ENCODE measurements at regions not wholly inside any gene's neighbourhood (a gene's known extent, or its start where the extent isn't known, plus 50 kb on each side); places are given as distances from the start of the nearest gene placed in this dataset.

- Histone ChIP-seq H3K4me2 (no peak overlapping the region), H3K4me3 (IDR thresholded peaks at IDR 0.05; ENCODE audit: insufficient read depth, low read depth, low read length) (no peak overlapping the region), H4K20me1 (ENCODE audit: insufficient read depth) (no peaks in the 10 kb centered on the region), H2AFZ (ENCODE audit: low read depth) (no peak overlapping the region), H3K27me3 (ENCODE audit: insufficient read depth, low read depth) (no peaks in the 10 kb centered on the region), H3K36me3 (ENCODE audit: insufficient read depth) (no peaks in the 10 kb centered on the region), H3K4me1 (ENCODE audit: low read depth, poor library complexity, severe bottlenecking) (no peaks in the 10 kb centered on the region), H3K27ac (no peak overlapping the region), H3K79me2 (ENCODE audit: insufficient read depth, low read depth) (no peaks in the 10 kb centered on the region), H3K9ac (no peak overlapping the region)
- no peak for TF ChIP-seq CTCF (conservative IDR thresholded peaks at IDR 0.05; ENCODE audit: low read depth, low read length)
Observed at GRCh38 chr3:24945563-24945962, 450.9 kb upstream of the THRB start.

DNA sequence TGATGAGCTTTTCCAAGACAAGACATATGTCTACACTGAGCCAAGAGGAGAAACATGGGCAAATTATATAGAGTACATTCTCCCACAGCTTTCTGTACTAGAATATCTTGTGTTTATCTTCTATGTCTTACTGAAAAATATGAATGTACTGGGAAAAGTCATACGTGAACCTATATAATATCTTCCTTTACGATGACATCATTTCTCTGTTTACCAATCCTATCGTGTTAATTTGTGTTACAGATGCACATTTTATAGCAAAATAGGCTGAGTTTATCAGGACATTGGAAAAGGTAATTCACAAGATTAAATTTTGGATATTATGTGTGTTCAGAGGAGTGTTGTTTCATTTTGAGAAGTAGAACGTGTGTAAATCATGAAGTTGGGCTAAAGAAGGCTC is 452.5 kb upstream of the THRB start:
- Histone ChIP-seq H3K79me2 (ENCODE audit: insufficient read depth, low read depth) (no peaks in the 10 kb centered on the region), H3K4me1 (ENCODE audit: low read depth, poor library complexity, severe bottlenecking) (no peaks in the 10 kb centered on the region), H3K4me3 (IDR thresholded peaks at IDR 0.05; ENCODE audit: insufficient read depth, low read depth, low read length) (no peak overlapping the region), H3K36me3 (ENCODE audit: insufficient read depth) (no peaks in the 10 kb centered on the region), H2AFZ (ENCODE audit: low read depth) (no peak overlapping the region), H4K20me1 (ENCODE audit: insufficient read depth) (no peaks in the 10 kb centered on the region), H3K4me2 (no peak overlapping the region), H3K27ac (no peak overlapping the region), H3K27me3 (ENCODE audit: insufficient read depth, low read depth) (no peaks in the 10 kb centered on the region), H3K9ac (no peak overlapping the region)
- TF ChIP-seq CTCF (conservative IDR thresholded peaks at IDR 0.05; ENCODE audit: low read depth, low read length), result no peak

- no peak for TF ChIP-seq CTCF (conservative IDR thresholded peaks at IDR 0.05; ENCODE audit: low read depth, low read length)
Observed at GRCh38 chr3:24951180-24951579, 456.5 kb upstream of the THRB start.

GRCh38 chr3:24952388-24952787 is 457.7 kb upstream of the THRB start:
- Histone ChIP-seq H3K9ac (no peak overlapping the region), H3K4me1 (ENCODE audit: low read depth, poor library complexity, severe bottlenecking) (no peaks in the 10 kb centered on the region), H3K4me3 (IDR thresholded peaks at IDR 0.05; ENCODE audit: insufficient read depth, low read depth, low read length) (no peak overlapping the region), H4K20me1 (ENCODE audit: insufficient read depth) (no peaks in the 10 kb centered on the region), H2AFZ (ENCODE audit: low read depth) (no peak overlapping the region), H3K27me3 (ENCODE audit: insufficient read depth, low read depth) (no peaks in the 10 kb centered on the region), H3K36me3 (ENCODE audit: insufficient read depth) (no peaks in the 10 kb centered on the region), H3K79me2 (ENCODE audit: insufficient read depth, low read depth) (no peaks in the 10 kb centered on the region), H3K27ac (no peak overlapping the region), H3K4me2 (no peak overlapping the region)
- no peak for TF ChIP-seq CTCF (conservative IDR thresholded peaks at IDR 0.05; ENCODE audit: low read depth, low read length)

More at GRCh38 chr3:24951180-24951579, 456.5 kb upstream of the THRB start:
- H4K20me1 ChIP-seq (ENCODE audit: insufficient read depth), result no peaks in the 10 kb centered on the region
- H3K36me3 ChIP-seq (ENCODE audit: insufficient read depth), result no peaks in the 10 kb centered on the region
- no peaks in the 10 kb centered on the region for H3K4me1 ChIP-seq (ENCODE audit: low read depth, poor library complexity, severe bottlenecking)
- H3K79me2 ChIP-seq (ENCODE audit: insufficient read depth, low read depth), result no peaks in the 10 kb centered on the region
- no peak overlapping the region for H3K9ac ChIP-seq
- H3K27ac ChIP-seq, result no peak overlapping the region
- H3K4me2 ChIP-seq, result no peak overlapping the region
- no peak overlapping the region for H3K4me3 ChIP-seq (IDR thresholded peaks at IDR 0.05; ENCODE audit: insufficient read depth, low read depth, low read length)
- H3K27me3 ChIP-seq (ENCODE audit: insufficient read depth, low read depth), result no peaks in the 10 kb centered on the region
- no peak overlapping the region for H2AFZ ChIP-seq (ENCODE audit: low read depth)

Measured in KMS-11 (cell line).